GM19023 (cell line): ENCODE measurements at regions not wholly inside any gene's neighbourhood (a gene's known extent, or its start where the extent isn't known, plus 50 kb on each side); places are given as distances from the start of the nearest gene placed in this dataset.

Experiments used
- ATAC-seq: cut with Tn5 transposase; IDR thresholded peaks from one replicate; pipeline ENCODE4 v1.9.1; 2021; ENCODE audit warnings: mild to moderate bottlenecking, moderate library complexity; ENCODE audit not compliant: unreplicated experiment

- no peak for ATAC-seq
These were observed 51.2 kb upstream of the PCBD1 start for GRCh38 chr10:70939441-70940003.

GRCh38 chr10:70940834-70941568 lies 52.6 kb upstream of the PCBD1 start:
- ATAC-seq = no peak

GRCh38 chr10:70942125-70942524 lies 53.8 kb upstream of the PCBD1 start:
- no peak for ATAC-seq

DNA sequence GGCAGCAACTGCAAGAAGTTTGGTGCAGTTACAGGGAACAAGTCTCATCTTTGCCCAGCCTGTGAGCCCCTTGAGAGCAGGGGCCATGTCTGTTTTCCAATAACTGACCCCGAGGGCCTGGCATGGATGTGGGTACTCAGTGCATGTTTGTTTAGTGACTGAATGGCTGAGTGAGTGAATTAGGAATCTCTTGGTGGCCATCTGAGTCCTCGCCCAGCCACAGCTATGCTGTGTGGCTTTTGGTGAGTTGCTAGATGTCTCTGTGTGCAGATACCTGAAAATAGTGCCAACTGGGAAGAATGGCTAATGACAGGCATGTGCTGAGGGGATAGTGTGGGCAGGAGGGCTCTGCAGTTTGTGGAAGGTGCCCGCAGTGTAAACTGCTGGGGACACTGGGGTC lies 54.4 kb upstream of the PCBD1 start:
- no peak for ATAC-seq

- ATAC-seq = no peak
These were observed 54.9 kb upstream of the PCBD1 start for GRCh38 chr10:70943249-70943648.

DNA sequence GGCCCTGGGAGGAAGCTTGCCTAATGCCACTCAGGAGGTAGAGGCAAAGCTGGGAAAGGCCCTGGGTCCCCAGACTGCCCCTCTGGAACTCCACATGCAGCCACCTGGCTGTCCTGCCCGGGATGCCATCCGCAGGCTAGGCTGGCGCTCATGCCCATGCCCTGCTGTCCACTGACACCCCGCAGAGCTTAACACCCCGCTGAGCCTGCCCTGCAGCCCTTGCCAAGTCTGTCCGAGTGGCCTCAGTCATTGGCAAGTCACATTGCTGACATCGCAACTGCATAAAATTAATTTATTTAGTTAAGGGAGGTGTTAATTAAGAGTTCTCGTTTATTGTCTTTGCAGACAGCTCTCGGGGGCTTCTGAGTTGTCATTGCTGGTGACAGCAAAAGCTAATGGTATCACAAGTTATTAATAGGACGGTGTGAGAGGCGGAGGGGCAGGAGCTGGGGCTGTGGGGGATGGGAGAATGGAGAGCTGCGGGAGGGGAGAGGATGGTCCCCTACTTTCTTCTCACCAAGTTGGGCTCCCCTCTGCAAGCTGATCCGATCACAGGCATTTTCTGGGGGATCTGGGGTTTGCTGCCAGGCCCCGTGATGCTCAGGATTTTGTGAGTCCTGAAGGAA lies 55.6 kb upstream of the PCBD1 start:
- ATAC-seq = no peak

DNA sequence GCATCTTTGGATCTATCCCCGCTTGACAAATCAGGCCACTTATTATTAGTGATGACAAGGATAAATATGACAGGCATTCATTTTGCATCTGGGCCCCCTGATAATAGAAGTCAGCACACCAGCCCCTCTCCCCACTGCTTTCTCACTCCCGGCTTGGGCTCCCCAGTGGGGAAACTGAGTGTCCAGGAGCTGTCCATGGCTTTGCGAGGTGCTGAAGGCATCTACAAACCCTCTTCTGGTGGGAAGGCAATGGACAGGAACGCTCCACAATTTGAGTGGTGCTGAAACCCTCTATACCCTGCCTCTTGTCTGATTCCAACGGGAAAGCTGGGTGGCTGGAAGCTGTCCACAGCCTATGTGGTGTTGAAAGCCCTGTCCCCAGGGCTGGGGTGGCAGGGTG lies 61.7 kb upstream of the PCBD1 start:
- ATAC-seq = no peak

GRCh38 chr10:70950801-70951200 lies 62.4 kb upstream of the PCBD1 start:
- no peak for ATAC-seq

DNA sequence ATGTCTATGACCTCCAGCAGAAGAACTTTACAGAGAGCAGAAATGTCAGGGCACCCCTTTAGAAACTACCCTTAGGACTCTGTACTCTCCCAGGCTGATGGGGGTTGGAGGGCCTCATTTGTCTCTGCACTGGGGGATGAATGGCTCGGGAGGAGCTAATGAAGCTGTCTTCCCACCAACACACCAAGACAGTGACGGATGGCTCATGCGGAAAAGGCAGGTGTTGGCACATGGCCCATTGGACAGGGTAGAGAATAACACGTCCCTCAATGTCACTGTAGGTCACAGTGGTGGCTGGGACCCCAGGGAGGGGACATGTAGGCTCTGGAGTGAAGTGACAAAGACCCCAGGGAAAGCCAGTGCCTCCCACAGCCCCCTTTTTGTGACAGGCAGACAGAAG lies 64.0 kb upstream of the PCBD1 start:
- ATAC-seq = no peak

DNA sequence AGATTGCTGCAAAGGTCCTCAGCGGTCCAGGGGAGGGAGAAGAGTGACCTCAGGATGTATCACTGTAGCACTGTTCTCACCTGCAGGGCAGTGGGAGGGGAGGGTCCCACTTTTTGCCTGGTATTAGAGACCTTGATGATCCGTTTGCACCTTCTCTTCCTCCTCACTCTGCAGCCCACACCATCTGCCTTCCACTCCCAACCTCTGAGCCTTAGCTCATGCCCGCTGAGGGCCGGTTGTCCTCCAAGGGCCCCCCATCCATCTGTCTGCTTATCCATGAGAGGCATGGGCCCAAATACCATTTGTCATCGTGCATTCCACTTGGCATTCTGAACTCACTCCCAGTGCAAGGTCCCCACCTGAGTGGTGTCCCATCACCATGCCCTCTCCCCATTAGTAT lies 64.6 kb upstream of the PCBD1 start:
- ATAC-seq = no peak

DNA sequence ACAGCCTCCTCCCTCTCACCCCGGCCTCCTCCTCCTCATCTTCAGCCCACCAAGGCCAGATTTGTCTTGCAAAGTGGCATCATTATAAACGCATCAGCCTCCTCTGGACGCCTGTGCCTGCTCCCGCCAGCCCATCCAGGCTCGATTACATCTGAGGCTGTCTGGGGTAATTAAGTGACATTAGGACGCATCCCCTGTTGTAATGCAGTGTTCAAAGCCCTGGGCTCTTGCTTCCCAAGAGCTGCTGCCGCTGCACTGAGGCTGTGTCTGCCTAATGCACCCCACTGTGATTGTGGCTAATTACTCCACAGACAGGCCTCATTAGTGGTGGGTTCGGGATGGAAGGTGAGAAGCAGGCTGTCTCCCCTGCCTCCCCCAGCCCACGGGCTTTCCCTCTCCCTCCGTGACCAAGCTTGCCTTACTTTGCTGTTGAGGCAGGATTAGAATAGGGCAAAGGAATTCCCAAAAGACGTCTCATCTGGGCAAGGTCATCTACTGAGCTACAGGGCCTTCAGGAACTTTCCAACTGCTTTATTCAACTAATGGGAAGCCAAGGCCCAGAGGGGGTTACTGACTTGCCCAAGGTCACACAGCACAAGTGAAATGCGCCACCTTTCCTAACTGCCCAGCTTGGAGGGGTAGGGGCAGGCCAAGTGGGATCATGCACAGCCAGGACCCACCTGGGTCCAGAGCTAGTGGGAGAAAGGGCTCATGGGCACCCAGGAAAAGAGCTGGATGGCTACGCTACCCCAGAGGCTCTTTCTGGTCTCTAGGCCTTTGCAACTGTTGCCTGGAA lies 66.2 kb upstream of the PCBD1 start:
- ATAC-seq = no peak

DNA sequence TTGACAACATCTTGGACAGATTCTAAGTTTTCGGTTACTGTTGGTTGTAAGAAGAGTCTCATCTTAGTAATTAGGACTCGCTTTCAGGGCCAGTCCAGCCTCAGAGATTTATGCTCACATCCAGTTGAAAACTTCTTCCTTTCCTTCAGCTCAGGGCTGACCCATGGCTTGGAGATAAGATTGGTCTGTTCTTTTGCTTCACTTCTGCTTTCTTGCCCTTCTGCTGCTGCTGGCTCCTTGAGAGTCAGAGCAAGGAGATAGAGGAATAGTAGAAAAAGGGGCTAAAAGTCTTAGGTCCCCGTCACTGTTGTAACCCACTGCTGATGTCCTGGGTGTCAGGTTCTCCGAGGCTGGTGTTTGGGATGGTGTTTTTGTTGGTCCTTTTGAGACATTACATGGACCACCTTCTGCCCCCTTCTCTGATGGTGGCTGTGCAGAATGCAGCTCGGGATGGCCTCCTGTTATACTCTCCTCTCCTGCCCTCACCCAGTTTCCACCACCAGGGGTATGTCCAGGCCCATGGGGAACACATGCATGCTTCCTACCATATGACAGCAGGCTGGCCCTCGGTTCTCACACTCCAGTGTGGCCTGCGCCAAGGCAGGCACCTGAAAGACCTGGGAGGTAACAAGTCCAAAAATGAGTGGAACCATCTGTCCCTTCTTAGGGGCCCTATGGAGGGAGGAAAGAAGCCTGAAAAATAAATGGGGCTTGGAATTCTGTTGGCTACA lies 67.8 kb upstream of the PCBD1 start:
- no peak for ATAC-seq

DNA sequence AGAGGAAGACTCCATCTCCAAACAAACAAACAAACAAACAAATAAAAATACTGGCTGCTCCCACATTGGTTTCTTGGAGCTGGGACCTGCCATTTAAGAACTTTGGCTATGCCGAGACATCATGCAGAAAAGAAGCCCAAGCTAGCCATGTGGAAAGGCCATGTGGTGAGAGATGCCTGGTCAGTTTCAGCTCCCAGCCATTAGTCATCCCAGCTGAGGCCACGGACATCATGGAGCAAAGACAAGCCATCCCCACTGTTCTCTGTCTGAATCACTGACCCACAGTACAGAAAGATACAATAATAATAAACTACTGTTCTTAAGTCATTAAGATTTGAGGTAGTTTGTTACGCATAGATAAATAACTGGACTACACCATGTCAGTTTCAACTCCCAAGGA lies 70.0 kb upstream of the PCBD1 start:
- no peak for ATAC-seq

GRCh38 chr10:70960316-70960715 lies 72.0 kb upstream of the PCBD1 start:
- ATAC-seq = no peak

DNA sequence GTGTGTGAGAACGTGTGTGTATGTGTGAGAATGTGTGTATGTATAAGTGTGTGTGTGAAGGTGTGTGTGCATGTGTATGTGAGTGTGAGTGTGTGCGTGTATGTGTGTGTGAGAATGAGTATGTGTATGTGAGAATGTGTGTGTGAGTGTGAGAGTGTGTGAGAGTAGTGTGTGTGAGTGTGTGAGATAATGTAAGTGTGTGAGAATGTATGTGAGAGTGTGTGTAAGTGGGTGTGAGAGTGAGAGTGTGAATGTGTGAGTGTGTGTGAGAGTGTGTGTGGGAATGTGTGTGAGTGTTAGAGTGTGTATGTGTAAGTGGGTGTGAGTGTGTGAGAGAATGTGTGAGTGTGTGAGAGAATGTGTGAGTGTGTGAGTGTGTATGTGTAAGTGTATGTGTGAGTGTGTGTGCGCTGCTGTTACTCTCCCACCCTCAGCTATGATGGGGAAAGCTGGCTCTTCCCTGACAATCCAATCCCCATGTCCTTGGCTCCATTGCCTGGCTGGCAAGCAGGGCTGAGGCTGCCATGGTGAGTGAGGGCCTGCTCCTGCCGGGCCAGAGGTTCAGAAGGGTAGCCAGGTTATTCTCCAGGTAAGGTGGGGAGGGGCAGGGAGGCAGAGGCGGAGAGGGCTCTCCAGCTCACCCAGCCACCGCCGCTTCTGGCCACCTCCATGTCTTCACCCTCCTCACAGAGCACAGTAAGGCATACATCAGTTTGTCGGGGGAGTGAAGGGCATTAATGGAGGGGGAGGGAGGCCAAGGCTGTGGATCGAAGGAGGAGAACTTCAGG lies 72.6 kb upstream of the PCBD1 start:
- ATAC-seq = no peak

- no peak for ATAC-seq
These were observed 74.3 kb upstream of the PCBD1 start for GRCh38 chr10:70962686-70963085.

DNA sequence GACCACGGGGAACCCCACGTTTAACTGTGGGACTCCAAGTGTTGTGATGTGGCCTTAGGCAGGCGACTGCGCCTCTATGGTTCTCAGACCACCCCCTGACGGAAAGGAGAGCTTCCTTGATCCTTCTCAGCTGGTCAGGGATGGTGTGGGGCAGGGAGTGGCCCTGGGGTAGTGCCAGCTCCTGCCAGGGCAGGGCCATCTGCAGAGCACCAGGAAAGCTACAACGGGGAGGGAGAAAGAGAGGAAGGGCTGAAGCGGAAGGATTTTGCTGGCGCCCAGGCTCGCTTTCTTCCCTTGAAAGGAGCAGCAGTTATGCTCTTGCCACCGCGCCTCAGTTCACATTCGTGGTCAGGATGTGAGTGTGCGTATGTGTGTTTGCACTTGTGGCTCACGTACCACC lies 74.9 kb upstream of the PCBD1 start:
- no peak for ATAC-seq

DNA sequence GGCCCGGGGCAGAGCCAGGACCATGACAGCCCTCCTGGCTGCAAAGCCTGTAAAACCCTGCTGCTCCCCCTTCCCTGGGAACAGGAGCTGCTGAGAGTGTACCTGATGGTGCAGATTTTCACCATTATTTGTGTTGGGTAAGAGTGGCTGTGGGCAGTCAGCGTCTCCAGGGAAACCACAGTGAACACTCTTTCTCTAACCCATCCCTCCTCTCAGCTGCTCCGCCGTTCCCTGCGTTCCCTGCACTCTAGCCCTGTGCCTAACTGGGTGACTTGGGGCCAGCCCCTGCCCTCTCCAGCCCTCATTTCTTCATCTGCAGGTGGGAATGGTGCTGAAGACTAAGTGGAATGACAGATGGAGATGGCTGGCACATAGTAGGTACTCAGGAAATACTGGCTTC lies 75.9 kb upstream of the PCBD1 start:
- no peak for ATAC-seq

DNA sequence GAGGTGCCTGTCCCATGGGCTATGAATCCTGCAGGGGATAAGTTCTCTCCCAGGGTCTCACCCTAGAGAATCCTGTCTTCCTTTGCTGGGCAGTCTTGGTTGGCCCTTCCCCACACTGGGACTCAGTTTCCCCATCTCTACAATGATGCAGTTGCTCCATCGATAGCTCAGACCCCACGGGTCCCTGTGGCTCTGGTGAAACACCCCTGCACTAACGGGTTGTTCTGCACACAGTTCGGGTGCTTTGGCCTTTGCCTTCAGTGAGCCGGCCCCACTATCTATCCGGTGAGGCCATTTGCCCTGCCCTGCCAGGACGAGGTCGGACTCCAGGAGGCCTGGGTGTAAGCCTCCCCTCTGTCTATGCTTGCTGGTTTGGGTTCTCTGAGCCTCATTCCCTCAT lies 76.5 kb upstream of the PCBD1 start:
- ATAC-seq = no peak

DNA sequence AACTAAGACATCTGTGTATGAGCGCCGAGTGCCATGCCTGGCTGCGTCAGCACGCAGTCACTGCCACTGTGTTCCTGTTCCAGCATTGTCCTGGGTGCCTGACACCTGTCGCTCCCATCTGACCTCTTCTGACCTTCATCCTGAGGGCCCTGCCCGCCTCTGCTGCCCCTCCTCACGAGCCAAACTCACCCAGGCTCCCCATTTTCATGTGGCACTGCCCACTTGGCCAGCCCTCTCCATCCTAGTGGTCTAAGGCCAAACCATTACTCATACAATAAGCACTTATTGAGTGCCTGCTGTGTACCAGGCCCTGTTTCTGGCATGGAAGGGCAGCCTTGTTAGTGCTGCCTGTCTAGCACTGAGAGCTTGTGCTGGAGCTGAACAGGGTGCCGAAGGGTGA lies 77.2 kb upstream of the PCBD1 start:
- ATAC-seq = no peak
